ENCODE measurements at regions not wholly inside any gene's neighbourhood (a gene's known extent, or its start where the extent isn't known, plus 50 kb on each side); places are given as distances from the start of the nearest gene placed in this dataset.

- no peaks in the 10 kb centered on the region for H4K20me1 ChIP-seq (ENCODE audit: insufficient read depth, low read depth, low read length)
Observed at GRCh38 chr7:25318047-25318446, 89.8 kb upstream of the NPVF start.

DNA sequence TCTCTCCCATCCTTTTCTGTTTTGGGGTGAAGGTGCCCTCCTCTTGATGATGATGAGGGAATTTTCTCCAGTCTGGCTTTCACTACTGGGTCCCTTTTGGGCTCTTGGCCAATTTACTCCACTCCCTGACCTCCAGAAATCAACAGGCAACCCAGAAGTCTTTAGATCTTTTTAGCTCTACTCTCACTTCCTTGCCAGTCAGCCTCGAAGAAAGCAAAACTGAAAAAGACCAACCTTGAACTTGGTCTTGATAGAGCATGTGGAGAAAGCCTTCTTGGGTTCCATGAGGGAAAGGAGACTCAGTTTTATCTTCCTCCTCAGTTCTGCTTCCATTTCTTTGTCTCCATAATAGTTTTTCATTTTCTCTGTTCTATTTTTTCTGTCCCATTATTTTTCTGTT, 91.4 kb upstream of the NPVF start:
- Histone ChIP-seq H4K20me1 (ENCODE audit: insufficient read depth, low read depth, low read length) (no peaks in the 10 kb centered on the region), H3K9me3 (ENCODE audit: low read length) (no peaks in the 10 kb centered on the region), H2AFZ (ENCODE audit: low read length) (no peak overlapping the region), H3K36me3 (ENCODE audit: insufficient read depth, low read length) (no peaks in the 10 kb centered on the region), H3K27me3 (ENCODE audit: low read length) (no peaks in the 10 kb centered on the region), H3K27ac (ENCODE audit: low read length) (no peak overlapping the region), H3K9ac (ENCODE audit: low read length) (no peak overlapping the region), H3K9me2 (replicated peaks; ENCODE audit: insufficient read depth, low read length) (no peaks in the 10 kb centered on the region), H3K4me2 (ENCODE audit: low read depth, low read length, poor library complexity, severe bottlenecking) (no peak overlapping the region), H3K4me3 (ENCODE audit: low read length) (no peak overlapping the region), H3K79me2 (ENCODE audit: low read length) (no peaks in the 10 kb centered on the region), H3K4me1 (ENCODE audit: low read length) (peaks cover 17% of the 10 kb centered on the region)
- DNase-seq, result no peak

More at GRCh38 chr7:25318047-25318446, 89.8 kb upstream of the NPVF start:
- no peaks in the 10 kb centered on the region for H3K79me2 ChIP-seq (ENCODE audit: low read length)
- peaks cover 17% of the 10 kb centered on the region for H3K4me1 ChIP-seq (ENCODE audit: low read length)
- no peak overlapping the region for H3K27ac ChIP-seq (ENCODE audit: low read length)
- DNase-seq, result no peak
- H3K4me2 ChIP-seq (ENCODE audit: low read depth, low read length, poor library complexity, severe bottlenecking), result no peak overlapping the region
- H3K36me3 ChIP-seq (ENCODE audit: insufficient read depth, low read length), result no peaks in the 10 kb centered on the region
- no peaks in the 10 kb centered on the region for H3K27me3 ChIP-seq (ENCODE audit: low read length)
- no peak overlapping the region for H2AFZ ChIP-seq (ENCODE audit: low read length)
- H3K4me3 ChIP-seq (ENCODE audit: low read length), result no peak overlapping the region
- no peak overlapping the region for H3K9ac ChIP-seq (ENCODE audit: low read length)
- H3K9me2 ChIP-seq (replicated peaks; ENCODE audit: insufficient read depth, low read length), result no peaks in the 10 kb centered on the region
- H3K9me3 ChIP-seq (ENCODE audit: low read length), result no peaks in the 10 kb centered on the region

- Histone ChIP-seq H3K9ac (ENCODE audit: low read length) (no peak overlapping the region), H3K79me2 (ENCODE audit: low read length) (no peaks in the 10 kb centered on the region), H3K27ac (ENCODE audit: low read length) (no peak overlapping the region), H3K36me3 (ENCODE audit: insufficient read depth, low read length) (no peaks in the 10 kb centered on the region), H4K20me1 (ENCODE audit: insufficient read depth, low read depth, low read length) (no peaks in the 10 kb centered on the region), H3K27me3 (ENCODE audit: low read length) (0 out of 2 replicates have a peak, but pooled peaks cover 5% of the 10 kb centered on the region), H3K4me3 (ENCODE audit: low read length) (no peak overlapping the region), H3K4me2 (ENCODE audit: low read depth, low read length, poor library complexity, severe bottlenecking) (no peak overlapping the region), H3K4me1 (ENCODE audit: low read length) (peaks cover 17% of the 10 kb centered on the region), H3K9me3 (ENCODE audit: low read length) (no peaks in the 10 kb centered on the region), H2AFZ (ENCODE audit: low read length) (no peak overlapping the region), H3K9me2 (replicated peaks; ENCODE audit: insufficient read depth, low read length) (no peaks in the 10 kb centered on the region)
- no peak for DNase-seq
Observed at GRCh38 chr7:25320791-25321190, 92.5 kb upstream of the NPVF start.

- Histone ChIP-seq H3K9me3 (ENCODE audit: low read length) (no peaks in the 10 kb centered on the region), H3K27ac (ENCODE audit: low read length) (no peak overlapping the region), H3K4me2 (ENCODE audit: low read depth, low read length, poor library complexity, severe bottlenecking) (no peak overlapping the region), H3K27me3 (ENCODE audit: low read length) (0 out of 2 replicates have a peak, but pooled peaks cover 6% of the 10 kb centered on the region), H4K20me1 (ENCODE audit: insufficient read depth, low read depth, low read length) (no peaks in the 10 kb centered on the region), H3K9me2 (replicated peaks; ENCODE audit: insufficient read depth, low read length) (no peaks in the 10 kb centered on the region), H3K79me2 (ENCODE audit: low read length) (no peaks in the 10 kb centered on the region), H3K36me3 (ENCODE audit: insufficient read depth, low read length) (no peaks in the 10 kb centered on the region), H3K9ac (ENCODE audit: low read length) (no peak overlapping the region), H3K4me1 (ENCODE audit: low read length) (peaks cover 17% of the 10 kb centered on the region), H2AFZ (ENCODE audit: low read length) (no peak overlapping the region), H3K4me3 (ENCODE audit: low read length) (no peak overlapping the region)
- no peak for DNase-seq
Observed at GRCh38 chr7:25321424-25321823, 93.1 kb upstream of the NPVF start.

DNA sequence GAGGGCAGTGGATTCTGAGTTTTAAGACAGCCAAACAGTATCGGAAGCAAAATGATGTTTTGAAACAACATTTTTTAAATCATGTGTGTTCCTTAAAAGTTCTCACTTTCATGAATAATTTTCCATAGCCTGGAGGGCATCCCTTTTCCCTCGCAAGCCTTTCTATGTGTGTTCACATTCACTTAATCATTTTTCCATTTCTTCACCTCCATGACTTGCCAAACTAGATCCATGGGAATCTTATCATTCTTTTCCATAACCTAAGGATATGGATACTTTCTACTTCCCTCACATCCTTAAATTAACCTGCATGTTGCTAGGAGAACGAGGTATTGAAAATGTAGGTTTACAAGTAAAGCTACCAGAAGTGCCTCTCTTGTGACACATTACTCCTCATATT, 94.2 kb upstream of the NPVF start:
- H3K9ac ChIP-seq (ENCODE audit: low read length), result no peak overlapping the region
- H3K27me3 ChIP-seq (ENCODE audit: low read length), result 0 out of 2 replicates have a peak, but pooled peaks cover 6% of the 10 kb centered on the region
- no peaks in the 10 kb centered on the region for H3K36me3 ChIP-seq (ENCODE audit: insufficient read depth, low read length)
- H3K9me3 ChIP-seq (ENCODE audit: low read length), result no peaks in the 10 kb centered on the region
- H3K27ac ChIP-seq (ENCODE audit: low read length), result no peak overlapping the region
- H3K4me2 ChIP-seq (ENCODE audit: low read depth, low read length, poor library complexity, severe bottlenecking), result no peak overlapping the region
- H4K20me1 ChIP-seq (ENCODE audit: insufficient read depth, low read depth, low read length), result no peaks in the 10 kb centered on the region
- H3K79me2 ChIP-seq (ENCODE audit: low read length), result no peaks in the 10 kb centered on the region
- DNase-seq, result no peak
- no peak overlapping the region for H2AFZ ChIP-seq (ENCODE audit: low read length)
- H3K4me1 ChIP-seq (ENCODE audit: low read length), result peaks cover 16% of the 10 kb centered on the region
- no peak overlapping the region for H3K4me3 ChIP-seq (ENCODE audit: low read length)
- H3K9me2 ChIP-seq (replicated peaks; ENCODE audit: insufficient read depth, low read length), result no peaks in the 10 kb centered on the region

GRCh38 chr7:25325186-25325757, 97.0 kb upstream of the NPVF start:
- no peak for DNase-seq
- Histone ChIP-seq H3K4me3 (ENCODE audit: low read length) (no peak overlapping the region), H3K27ac (ENCODE audit: low read length) (no peak overlapping the region), H3K9ac (ENCODE audit: low read length) (no peak overlapping the region), H3K9me2 (replicated peaks; ENCODE audit: insufficient read depth, low read length) (no peaks in the 10 kb centered on the region), H3K4me1 (ENCODE audit: low read length) (no peaks in the 10 kb centered on the region), H4K20me1 (ENCODE audit: insufficient read depth, low read depth, low read length) (no peaks in the 10 kb centered on the region), H3K27me3 (ENCODE audit: low read length) (0 out of 2 replicates have a peak, but pooled peaks cover 6% of the 10 kb centered on the region), H3K9me3 (ENCODE audit: low read length) (no peaks in the 10 kb centered on the region), H3K4me2 (ENCODE audit: low read depth, low read length, poor library complexity, severe bottlenecking) (no peak overlapping the region), H3K36me3 (ENCODE audit: insufficient read depth, low read length) (no peaks in the 10 kb centered on the region), H2AFZ (ENCODE audit: low read length) (no peak overlapping the region), H3K79me2 (ENCODE audit: low read length) (no peaks in the 10 kb centered on the region)

GRCh38 chr7:25326501-25327156, 98.3 kb upstream of the NPVF start:
- Histone ChIP-seq H3K9me3 (ENCODE audit: low read length) (no peaks in the 10 kb centered on the region), H3K36me3 (ENCODE audit: insufficient read depth, low read length) (no peaks in the 10 kb centered on the region)

DNA sequence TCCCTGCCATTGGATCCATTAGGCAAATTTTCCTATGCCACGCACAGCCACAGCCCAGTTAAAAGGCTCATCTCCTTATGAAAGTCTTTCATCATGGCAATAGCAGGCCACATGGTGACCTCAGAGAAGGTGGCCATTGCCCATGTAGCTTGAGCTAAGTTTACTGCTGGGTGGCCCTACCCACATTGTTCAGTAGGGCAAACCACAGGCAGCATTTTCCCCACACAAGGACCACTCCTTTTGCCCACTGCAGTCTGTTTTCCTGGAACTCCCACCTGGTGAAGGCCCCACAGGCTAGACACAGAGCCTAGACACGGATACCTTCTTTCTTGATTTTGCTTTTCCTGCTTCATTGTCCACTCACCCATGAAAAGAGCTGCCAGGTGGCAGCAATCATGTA, 101.5 kb upstream of the NPVF start:
- H2AFZ ChIP-seq (ENCODE audit: low read length), result no peak overlapping the region

More at GRCh38 chr7:25326501-25327156, 98.3 kb upstream of the NPVF start:
- no peak overlapping the region for H3K27ac ChIP-seq (ENCODE audit: low read length)
- no peak overlapping the region for H3K4me2 ChIP-seq (ENCODE audit: low read depth, low read length, poor library complexity, severe bottlenecking)
- H3K79me2 ChIP-seq (ENCODE audit: low read length), result no peaks in the 10 kb centered on the region
- 0 out of 2 replicates have a peak, but pooled peaks cover 6% of the 10 kb centered on the region for H3K27me3 ChIP-seq (ENCODE audit: low read length)
- no peak overlapping the region for H3K9ac ChIP-seq (ENCODE audit: low read length)
- no peak for DNase-seq
- no peak overlapping the region for H3K4me3 ChIP-seq (ENCODE audit: low read length)
- no peak overlapping the region for H2AFZ ChIP-seq (ENCODE audit: low read length)
- no peaks in the 10 kb centered on the region for H4K20me1 ChIP-seq (ENCODE audit: insufficient read depth, low read depth, low read length)
- H3K4me1 ChIP-seq (ENCODE audit: low read length), result no peaks in the 10 kb centered on the region
- no peaks in the 10 kb centered on the region for H3K9me2 ChIP-seq (replicated peaks; ENCODE audit: insufficient read depth, low read length)

More for the DNA sequence above, 101.5 kb upstream of the NPVF start:
- no peaks in the 10 kb centered on the region for H3K9me2 ChIP-seq (replicated peaks; ENCODE audit: insufficient read depth, low read length)
- H3K27ac ChIP-seq (ENCODE audit: low read length), result no peak overlapping the region
- H3K4me2 ChIP-seq (ENCODE audit: low read depth, low read length, poor library complexity, severe bottlenecking), result no peak overlapping the region
- no peaks in the 10 kb centered on the region for H3K9me3 ChIP-seq (ENCODE audit: low read length)
- no peaks in the 10 kb centered on the region for H3K79me2 ChIP-seq (ENCODE audit: low read length)
- 0 out of 2 replicates have a peak, but pooled peaks cover 6% of the 10 kb centered on the region for H3K27me3 ChIP-seq (ENCODE audit: low read length)
- no peaks in the 10 kb centered on the region for H3K4me1 ChIP-seq (ENCODE audit: low read length)
- no peak overlapping the region for H3K9ac ChIP-seq (ENCODE audit: low read length)
- DNase-seq, result no peak
- H3K4me3 ChIP-seq (ENCODE audit: low read length), result no peak overlapping the region
- H4K20me1 ChIP-seq (ENCODE audit: insufficient read depth, low read depth, low read length), result no peaks in the 10 kb centered on the region
- no peaks in the 10 kb centered on the region for H3K36me3 ChIP-seq (ENCODE audit: insufficient read depth, low read length)
